ENCODE measurements at regions not wholly inside any gene's neighbourhood (a gene's known extent, or its start where the extent isn't known, plus 50 kb on each side); places are given as distances from the start of the nearest gene placed in this dataset.

DNA sequence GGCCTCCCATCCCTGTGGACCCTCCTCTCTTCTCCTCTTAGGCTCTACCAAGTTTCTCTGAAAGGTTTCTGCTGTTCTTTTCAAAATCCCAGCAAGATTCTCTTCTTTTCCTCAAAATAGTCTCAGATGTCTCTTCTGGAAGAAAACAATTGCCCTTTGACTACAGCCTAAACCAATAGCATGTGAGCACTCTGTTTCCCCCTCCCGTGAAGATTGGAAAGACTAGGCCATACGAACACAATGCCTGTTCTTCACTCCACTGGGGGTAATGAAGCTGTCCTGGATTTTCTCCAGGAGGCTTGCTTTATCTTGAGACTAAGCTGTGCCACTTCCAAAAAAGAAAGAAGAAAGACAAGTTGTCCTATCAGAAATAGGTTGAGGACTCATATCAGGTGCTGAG, 178.7 kb upstream of the MCTP2 start:
- TF ChIP-seq, protein P1, sequence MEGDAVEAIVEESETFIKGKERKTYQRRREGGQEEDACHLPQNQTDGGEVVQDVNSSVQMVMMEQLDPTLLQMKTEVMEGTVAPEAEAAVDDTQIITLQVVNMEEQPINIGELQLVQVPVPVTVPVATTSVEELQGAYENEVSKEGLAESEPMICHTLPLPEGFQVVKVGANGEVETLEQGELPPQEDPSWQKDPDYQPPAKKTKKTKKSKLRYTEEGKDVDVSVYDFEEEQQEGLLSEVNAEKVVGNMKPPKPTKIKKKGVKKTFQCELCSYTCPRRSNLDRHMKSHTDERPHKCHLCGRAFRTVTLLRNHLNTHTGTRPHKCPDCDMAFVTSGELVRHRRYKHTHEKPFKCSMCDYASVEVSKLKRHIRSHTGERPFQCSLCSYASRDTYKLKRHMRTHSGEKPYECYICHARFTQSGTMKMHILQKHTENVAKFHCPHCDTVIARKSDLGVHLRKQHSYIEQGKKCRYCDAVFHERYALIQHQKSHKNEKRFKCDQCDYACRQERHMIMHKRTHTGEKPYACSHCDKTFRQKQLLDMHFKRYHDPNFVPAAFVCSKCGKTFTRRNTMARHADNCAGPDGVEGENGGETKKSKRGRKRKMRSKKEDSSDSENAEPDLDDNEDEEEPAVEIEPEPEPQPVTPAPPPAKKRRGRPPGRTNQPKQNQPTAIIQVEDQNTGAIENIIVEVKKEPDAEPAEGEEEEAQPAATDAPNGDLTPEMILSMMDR (IDR thresholded peaks at IDR 0.05; ENCODE audit: low read depth, low read length, missing control alignments): no peak
- no peak overlapping the region for H3K4me3 ChIP-seq (replicated peaks; ENCODE audit: low read depth, low read length)
- no peak for DNase-seq (ENCODE audit: extremely low read depth, low read depth)

DNA sequence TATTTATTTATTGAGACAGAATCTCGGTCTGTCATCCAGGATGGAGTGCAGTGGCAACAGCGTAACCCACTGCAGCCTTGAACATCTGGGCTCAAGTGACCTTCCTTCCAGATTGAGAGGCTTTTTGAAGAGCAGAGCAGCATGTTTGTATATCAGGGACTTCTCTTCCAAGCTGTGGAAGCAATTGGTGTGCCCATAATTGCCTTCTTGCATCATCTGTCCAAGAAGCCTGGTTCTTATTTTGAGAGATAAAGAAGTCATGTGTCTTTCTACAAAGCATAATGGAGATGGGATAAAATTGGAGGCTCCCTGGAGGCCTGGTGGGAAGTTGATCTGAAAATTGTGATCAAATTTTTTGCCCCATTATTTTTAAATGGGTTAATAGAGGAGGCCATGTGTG, 183.8 kb upstream of the MCTP2 start:
- TF ChIP-seq, protein P1 (IDR thresholded peaks at IDR 0.05; ENCODE audit: low read depth, low read length, missing control alignments): no peak
- DNase-seq (ENCODE audit: extremely low read depth, low read depth): no peak
- H3K4me3 ChIP-seq (replicated peaks; ENCODE audit: low read depth, low read length): no peak overlapping the region

DNA sequence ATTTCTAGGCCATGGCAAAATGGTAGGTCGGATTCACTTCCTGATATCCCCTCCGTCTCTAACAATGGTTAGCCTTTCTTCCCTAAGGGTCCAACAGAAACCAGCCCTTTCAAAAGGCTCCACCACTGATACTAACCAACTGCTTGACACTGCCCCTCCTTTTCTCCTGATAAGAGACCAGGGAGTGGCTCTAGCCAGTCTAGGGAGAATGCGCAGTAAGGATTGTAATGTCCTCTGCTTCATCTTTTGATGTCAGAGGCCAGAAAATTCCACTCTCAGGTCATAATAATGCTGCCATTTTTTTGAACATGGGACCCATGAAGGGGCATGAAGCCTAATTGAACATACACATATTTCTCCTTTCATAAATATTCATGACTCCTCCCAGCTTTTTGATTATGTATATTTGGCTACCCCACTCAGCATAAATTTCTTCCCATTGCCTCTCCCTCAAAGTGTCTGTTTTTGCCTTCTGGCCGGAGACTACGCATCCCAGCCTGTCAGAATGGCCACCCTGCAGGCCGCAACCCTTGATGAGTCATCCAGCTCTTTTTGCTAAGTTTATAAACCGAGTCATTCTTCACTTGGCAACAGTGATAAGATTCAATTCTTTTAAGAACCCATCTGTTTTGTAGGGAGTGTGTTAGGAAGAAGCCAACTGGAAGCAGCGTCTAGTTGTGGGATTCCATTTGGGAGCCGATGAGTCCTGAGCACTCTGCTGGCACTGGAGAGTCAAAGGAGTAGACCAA, 189.0 kb upstream of the MCTP2 start:
- no peak overlapping the region for H3K4me3 ChIP-seq (replicated peaks; ENCODE audit: low read depth, low read length)
- DNase-seq (ENCODE audit: extremely low read depth, low read depth): no peak
- TF ChIP-seq, protein P1 (IDR thresholded peaks at IDR 0.05; ENCODE audit: low read depth, low read length, missing control alignments): no peak

DNA sequence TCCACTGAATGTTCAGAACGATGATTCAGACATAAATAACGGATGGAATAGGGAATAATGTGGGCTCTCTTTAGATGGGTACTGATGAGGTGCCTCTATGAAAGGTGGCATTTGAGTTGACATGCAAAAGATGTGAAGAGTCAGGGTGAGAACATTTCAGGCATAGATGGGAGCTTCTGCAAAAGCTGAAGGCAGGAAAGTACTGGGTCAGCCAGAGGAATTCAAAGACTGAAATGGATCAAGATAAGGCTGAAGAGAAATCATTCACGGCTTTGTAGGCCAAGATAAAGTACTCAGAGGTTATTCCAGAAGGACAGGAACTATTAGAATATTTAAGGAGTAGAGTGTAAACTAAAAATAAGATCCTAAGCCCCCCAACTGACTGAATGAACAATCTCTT, 189.6 kb upstream of the MCTP2 start:
- DNase-seq (ENCODE audit: extremely low read depth, low read depth): no peak
- no peak overlapping the region for H3K4me3 ChIP-seq (replicated peaks; ENCODE audit: low read depth, low read length)
- TF ChIP-seq, protein P1 (IDR thresholded peaks at IDR 0.05; ENCODE audit: low read depth, low read length, missing control alignments): no peak

DNA sequence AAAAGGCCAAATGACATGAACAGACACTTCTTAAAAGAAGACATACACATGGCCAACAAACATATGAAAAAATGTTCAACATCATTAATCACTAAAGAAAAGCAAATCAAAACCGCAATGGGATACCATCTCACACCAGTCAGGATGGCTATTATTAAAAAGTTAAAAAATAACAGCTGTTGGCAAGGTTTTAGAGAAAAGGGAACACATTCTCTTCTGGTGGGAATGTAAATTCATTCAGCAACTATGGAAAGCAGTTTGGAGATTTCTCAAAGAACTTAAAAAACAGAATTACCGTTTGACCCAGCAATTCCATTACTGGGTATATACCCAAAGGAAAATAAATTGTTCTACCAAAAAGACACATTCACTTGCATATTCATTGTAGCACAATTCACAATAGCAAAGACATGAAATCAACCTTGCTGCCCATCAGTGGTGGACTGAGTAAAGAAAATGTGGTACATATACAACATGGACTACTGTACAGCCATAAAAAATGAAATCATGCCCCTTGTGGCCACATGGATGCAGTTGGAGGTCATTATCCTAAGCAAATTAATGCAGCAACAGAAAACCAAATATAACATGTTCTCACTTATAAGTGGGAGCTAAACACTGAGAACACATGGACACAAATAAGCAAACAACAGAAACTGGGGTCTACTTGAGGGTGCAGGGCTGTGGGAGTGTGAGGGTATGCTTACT, 190.7 kb upstream of the MCTP2 start:
- no peak for DNase-seq (ENCODE audit: extremely low read depth, low read depth)
- no peak overlapping the region for H3K4me3 ChIP-seq (replicated peaks; ENCODE audit: low read depth, low read length)
- TF ChIP-seq, protein P1 (IDR thresholded peaks at IDR 0.05; ENCODE audit: low read depth, low read length, missing control alignments): peak; percentile 6

DNA sequence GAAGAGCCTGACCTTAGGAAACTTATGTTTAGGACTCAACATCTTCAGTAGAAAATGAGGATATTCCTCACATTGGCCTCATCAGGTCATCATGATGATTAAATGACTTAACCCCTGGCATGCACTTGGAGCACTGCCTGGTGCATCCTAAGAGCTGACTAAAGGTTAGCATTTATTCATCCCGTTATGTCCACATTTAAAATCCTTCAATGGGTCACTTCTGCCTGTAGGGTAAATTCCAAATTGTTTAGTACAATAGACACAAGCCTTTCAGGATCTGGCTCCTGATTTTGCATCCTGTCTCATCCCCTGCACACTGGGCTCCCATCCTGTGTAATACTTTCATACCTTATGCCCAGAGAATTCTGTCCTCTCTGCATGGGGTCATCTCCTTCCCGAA, 195.2 kb upstream of the MCTP2 start:
- H3K4me3 ChIP-seq (replicated peaks; ENCODE audit: low read depth, low read length): no peak overlapping the region
- no peak for DNase-seq (ENCODE audit: extremely low read depth, low read depth)
- TF ChIP-seq, protein P1 (IDR thresholded peaks at IDR 0.05; ENCODE audit: low read depth, low read length, missing control alignments): no peak
